A673 (cell line): ENCODE measurements at regions not wholly inside any gene's neighbourhood (a gene's known extent, or its start where the extent isn't known, plus 50 kb on each side); places are given as distances from the start of the nearest gene placed in this dataset.

Source experiments
- BruUV-seq: library from RNA; stranded (reverse); fragments of 400-500 nt; replicated peaks from 2 replicates; lab custom pipeline; 2021; lab: Mats Ljungman, UMichigan
- CTCF ChIA-PET: fragments of 300-600 bp; sonication (Branson Sonifier 250); formaldehyde crosslinking; loops from one replicate; lab custom pipeline; 2022; ENCODE audit warnings: antibody characterized with exemption; lab: Charles Lee
- POLR2A ChIA-PET: fragments of 300-600 bp; sonication (Branson Sonifier 250); formaldehyde crosslinking; loops from one replicate; lab custom pipeline; 2022; ENCODE audit warnings: antibody characterized with exemption; ENCODE audit not compliant: low non-redundant PET; lab: Charles Lee
- DNase-seq: peaks from one replicate; pipeline ENCODE4 v3.0.0-alpha.2; 2015; ENCODE audit warnings: low spot score
- H3K27ac ChIP-seq: fragments of 200-600 bp; sonication (generic); 2 replicates; pipeline ENCODE4 v1.5.1; 2016; ENCODE audit warnings: mixed run types, low read depth, mild to moderate bottlenecking, mixed read lengths, antibody characterized with exemption, low read length; ENCODE audit not compliant: poor library complexity, severe bottlenecking
- H3K27me3 ChIP-seq: fragments of 200-600 bp; sonication (generic); replicated peaks from 2 replicates; pipeline ENCODE4 v1.6.1; 2017; ENCODE audit warnings: mixed run types, low read depth, mild to moderate bottlenecking, mixed read lengths, antibody characterized with exemption, low read length; ENCODE audit not compliant: insufficient read depth, poor library complexity
- H3K36me3 ChIP-seq: fragments of 200-600 bp; sonication (generic); 2 replicates; pipeline ENCODE4 v1.6.1; 2016; ENCODE audit warnings: mixed run types, mild to moderate bottlenecking, mixed read lengths, antibody characterized with exemption, low read length; ENCODE audit not compliant: insufficient read depth, poor library complexity, severe bottlenecking
- H3K4me1 ChIP-seq: fragments of 200-600 bp; sonication (generic); 2 replicates; pipeline ENCODE4 v1.6.1; 2017; ENCODE audit warnings: mixed run types, mild to moderate bottlenecking, mixed read lengths, antibody characterized with exemption, low read length; ENCODE audit not compliant: insufficient read depth, poor library complexity, severe bottlenecking
- H3K4me3 ChIP-seq: fragments of 200-600 bp; sonication (generic); 2 replicates; pipeline ENCODE4 v1.5.1; 2016; ENCODE audit warnings: low read depth, mixed run types, mild to moderate bottlenecking, mixed read lengths, low read length; ENCODE audit not compliant: poor library complexity, severe bottlenecking
- H3K9me3 ChIP-seq: fragments of 200-600 bp; sonication (generic); 2 replicates; pipeline ENCODE4 v1.6.1; 2016; ENCODE audit warnings: mixed run types, low read depth, mild to moderate bottlenecking, mixed read lengths, antibody characterized with exemption, low read length; ENCODE audit not compliant: poor library complexity, severe bottlenecking
- CTCF ChIP-seq: fragments of 300-800, 200-600 bp; sonication (generic); conservative IDR thresholded peaks from 2 replicates; pipeline ENCODE4 v1.5.1; 2017; ENCODE audit warnings: low read depth, mild to moderate bottlenecking, antibody characterized with exemption, low read length, moderate library complexity, mixed read lengths
- EZH2 ChIP-seq: fragments of 200-600 bp; sonication (generic); IDR thresholded peaks from 2 replicates; pipeline ENCODE4 v1.6.1; 2017; ENCODE audit warnings: borderline replicate concordance, low read depth, mild to moderate bottlenecking, mixed read lengths, antibody characterized with exemption, low read length; ENCODE audit not compliant: poor library complexity, severe bottlenecking
- intact Hi-C: fragments of 100-400 bp; cut with micrococcal nuclease; formaldehyde crosslinking; loops from one replicate; pipeline ENCODE4 v1.10.0; 2022; ENCODE audit not compliant: unreplicated experiment

- ChIA-PET CTCF (no interaction called here), POLR2A (no interaction called here)
- Histone ChIP-seq H3K4me3 (no peak overlapping the region), H3K27ac (no peak overlapping the region), H3K36me3 (no peaks in the 10 kb centered on the region), H3K27me3 (no peaks in the 10 kb centered on the region), H3K4me1 (no peaks in the 10 kb centered on the region), H3K9me3 (no peaks in the 10 kb centered on the region)
- no TSS peak for BruUV-seq
- TF ChIP-seq EZH2 (no peak), CTCF (no peak)
- intact Hi-C loops = no loop called here
- DNase-seq = no peak
Measured at GRCh38 chr1:208818770-208819445, 574.7 kb upstream of the PLXNA2 start.

GRCh38 chr1:208820580-208821212 lies 576.5 kb upstream of the PLXNA2 start:
- BruUV-seq = no TSS peak
- TF ChIP-seq CTCF (no peak), EZH2 (no peak)
- POLR2A ChIA-PET = no interaction called here
- Histone ChIP-seq H3K9me3 (no peaks in the 10 kb centered on the region), H3K36me3 (no peaks in the 10 kb centered on the region), H3K27me3 (no peaks in the 10 kb centered on the region), H3K4me3 (no peak overlapping the region), H3K27ac (no peak overlapping the region), H3K4me1 (no peaks in the 10 kb centered on the region)
- intact Hi-C loops = no loop called here
- CTCF ChIA-PET = no interaction called here
- DNase-seq = no peak

GRCh38 chr1:208821939-208822338 lies 577.8 kb upstream of the PLXNA2 start:
- ChIA-PET CTCF (no interaction called here), POLR2A (no interaction called here)
- BruUV-seq = no TSS peak

More at GRCh38 chr1:208821939-208822338, 577.8 kb upstream of the PLXNA2 start:
- H3K27ac ChIP-seq = no peak overlapping the region
- no peaks in the 10 kb centered on the region for H3K27me3 ChIP-seq
- no peak for TF ChIP-seq EZH2
- TF ChIP-seq CTCF = no peak
- no peaks in the 10 kb centered on the region for H3K36me3 ChIP-seq
- intact Hi-C loops = no loop called here
- no peaks in the 10 kb centered on the region for H3K9me3 ChIP-seq
- no peaks in the 10 kb centered on the region for H3K4me1 ChIP-seq
- DNase-seq = no peak
- H3K4me3 ChIP-seq = no peak overlapping the region
